LoVo (cell line): ENCODE measurements at regions not wholly inside any gene's neighbourhood (a gene's known extent, or its start where the extent isn't known, plus 50 kb on each side); places are given as distances from the start of the nearest gene placed in this dataset.
"Not testable (repeated sequence)": the region's sequence is repeated elsewhere in the genome, so short reads cannot be mapped to it uniquely, and the experiment has no call there.

Source experiments
- DNase-seq: peaks from one replicate; pipeline ENCODE4 v3.0.0-alpha.2; 2016; ENCODE audit warnings: low spot score

GRCh38 chr2:47964277-47964676 lies 58.0 kb upstream of the FBXO11 start:
- no peak for DNase-seq

- no peak for DNase-seq
Measured at GRCh38 chr2:47964722-47965434, 58.6 kb upstream of the FBXO11 start.

- DNase-seq, result not testable (repeated sequence)
Measured at GRCh38 chr2:47976728-47977127, 70.4 kb upstream of the FBXO11 start.

GRCh38 chr2:47984041-47984440 lies 77.7 kb upstream of the FBXO11 start:
- DNase-seq, result no peak

GRCh38 chr2:47990503-47990902 lies 84.2 kb upstream of the FBXO11 start:
- no peak for DNase-seq

GRCh38 chr2:47992671-47993070 lies 86.4 kb upstream of the FBXO11 start:
- DNase-seq, result no peak

GRCh38 chr2:47996808-47997207 lies 90.5 kb upstream of the FBXO11 start:
- no peak for DNase-seq

GRCh38 chr2:47999512-47999911 lies 93.2 kb upstream of the FBXO11 start:
- DNase-seq, result no peak

- no peak for DNase-seq
Measured at GRCh38 chr2:48001498-48001897, 95.2 kb upstream of the FBXO11 start.

- no peak for DNase-seq
Measured at GRCh38 chr2:48006094-48006493, 99.8 kb upstream of the FBXO11 start.

- no peak for DNase-seq
Measured at GRCh38 chr2:48007699-48008268, 101.5 kb upstream of the FBXO11 start.

GRCh38 chr2:48009256-48009655 lies 103.0 kb upstream of the FBXO11 start:
- DNase-seq, result no peak

GRCh38 chr2:48015421-48015820 lies 109.1 kb upstream of the FBXO11 start:
- no peak for DNase-seq

GRCh38 chr2:48016225-48017019 lies 110.1 kb upstream of the FBXO11 start:
- no peak for DNase-seq

GRCh38 chr2:48017136-48017535 lies 110.8 kb upstream of the FBXO11 start:
- DNase-seq, result no peak

GRCh38 chr2:48018480-48018879 lies 112.2 kb upstream of the FBXO11 start:
- no peak for DNase-seq

GRCh38 chr2:48026865-48027264 lies 120.6 kb upstream of the FBXO11 start:
- DNase-seq, result no peak

- no peak for DNase-seq
Measured at GRCh38 chr2:48032765-48033164, 126.5 kb upstream of the FBXO11 start.

- no peak for DNase-seq
Measured at GRCh38 chr2:48034295-48034694, 128.0 kb upstream of the FBXO11 start.

- DNase-seq, result no peak
Measured at GRCh38 chr2:48036312-48036711, 130.0 kb upstream of the FBXO11 start.

- no peak for DNase-seq
Measured at GRCh38 chr2:48039209-48039990, 133.1 kb upstream of the FBXO11 start.

- DNase-seq, result no peak
Measured at GRCh38 chr2:48043131-48043700, 136.9 kb upstream of the FBXO11 start.
